ENCODE measurements at regions not wholly inside any gene's neighbourhood (a gene's known extent, or its start where the extent isn't known, plus 50 kb on each side); places are given as distances from the start of the nearest gene placed in this dataset.
"Not testable (repeated sequence)": the region's sequence is repeated elsewhere in the genome, so short reads cannot be mapped to it uniquely, and the experiment has no call there.

- H3K36me3 ChIP-seq (ENCODE audit: control insufficient read depth, insufficient read depth, low read length) = no peaks in the 10 kb centered on the region
- FAIRE-seq (no peak), DNase-seq (ENCODE audit: low read depth) (no peak)
- no peak overlapping the region for H3K4me3 ChIP-seq (ENCODE audit: low read depth, low read length)
- TF ChIP-seq CTCF (IDR thresholded peaks at IDR 0.05; ENCODE audit: insufficient read depth, low read length, severe bottlenecking) = no peak
- H3K27me3 ChIP-seq (ENCODE audit: control insufficient read depth, insufficient read depth, low read length) = no peaks in the 10 kb centered on the region
These were observed 70.8 kb upstream of the DYNLT3 start for GRCh38 chrX:37918168-37918567.

GRCh38 chrX:37918703-37919102, 71.3 kb upstream of the DYNLT3 start:
- FAIRE-seq = peak; percentile 13
- Histone ChIP-seq H3K27me3 (ENCODE audit: control insufficient read depth, insufficient read depth, low read length) (no peaks in the 10 kb centered on the region), H3K36me3 (ENCODE audit: control insufficient read depth, insufficient read depth, low read length) (no peaks in the 10 kb centered on the region), H3K4me3 (ENCODE audit: low read depth, low read length) (no peak overlapping the region)
- no peak for TF ChIP-seq CTCF (IDR thresholded peaks at IDR 0.05; ENCODE audit: insufficient read depth, low read length, severe bottlenecking)
- DNase-seq (ENCODE audit: low read depth) = no peak

- FAIRE-seq (no peak), DNase-seq (ENCODE audit: low read depth) (peak; percentile 80)
- H3K4me3 ChIP-seq (ENCODE audit: low read depth, low read length) = no peak overlapping the region
- no peaks in the 10 kb centered on the region for H3K36me3 ChIP-seq (ENCODE audit: control insufficient read depth, insufficient read depth, low read length)
- no peaks in the 10 kb centered on the region for H3K27me3 ChIP-seq (ENCODE audit: control insufficient read depth, insufficient read depth, low read length)
- no peak for TF ChIP-seq CTCF (IDR thresholded peaks at IDR 0.05; ENCODE audit: insufficient read depth, low read length, severe bottlenecking)
These were observed 74.4 kb upstream of the DYNLT3 start for GRCh38 chrX:37921758-37922157.

- FAIRE-seq (no peak), DNase-seq (ENCODE audit: low read depth) (no peak)
- Histone ChIP-seq H3K27me3 (ENCODE audit: control insufficient read depth, insufficient read depth, low read length) (no peaks in the 10 kb centered on the region), H3K4me3 (ENCODE audit: low read depth, low read length) (no peak overlapping the region), H3K36me3 (ENCODE audit: control insufficient read depth, insufficient read depth, low read length) (no peaks in the 10 kb centered on the region)
- TF ChIP-seq CTCF (IDR thresholded peaks at IDR 0.05; ENCODE audit: insufficient read depth, low read length, severe bottlenecking) = no peak
These were observed 75.6 kb upstream of the DYNLT3 start for GRCh38 chrX:37922928-37923327.

GRCh38 chrX:37925761-37926160, 78.4 kb upstream of the DYNLT3 start:
- H3K36me3 ChIP-seq (ENCODE audit: control insufficient read depth, insufficient read depth, low read length); FAIRE-seq; H3K27me3 ChIP-seq (ENCODE audit: control insufficient read depth, insufficient read depth, low read length); DNase-seq (ENCODE audit: low read depth); H3K4me3 ChIP-seq (ENCODE audit: low read depth, low read length): not testable (repeated sequence)

GRCh38 chrX:37926700-37927099, 79.3 kb upstream of the DYNLT3 start:
- peak; percentile 30 for TF ChIP-seq CTCF (IDR thresholded peaks at IDR 0.05; ENCODE audit: insufficient read depth, low read length, severe bottlenecking)
- Histone ChIP-seq H3K27me3 (ENCODE audit: control insufficient read depth, insufficient read depth, low read length) (no peaks in the 10 kb centered on the region), H3K36me3 (ENCODE audit: control insufficient read depth, insufficient read depth, low read length) (no peaks in the 10 kb centered on the region), H3K4me3 (ENCODE audit: low read depth, low read length) (no peak overlapping the region)
- peak; percentile 36 for DNase-seq (ENCODE audit: low read depth)
- no peak for FAIRE-seq

All from bronchial epithelial cell (primary cell).